LNCaP clone FGC (cell line): ENCODE measurements at regions not wholly inside any gene's neighbourhood (a gene's known extent, or its start where the extent isn't known, plus 50 kb on each side); places are given as distances from the start of the nearest gene placed in this dataset.

Experiments
- DNase-seq: peaks from one replicate; pipeline ENCODE4 v3.0.0-alpha.2; 2011; ENCODE audit warnings: low read depth
- H3K4me3 ChIP-seq: 2 replicates; pipeline ENCODE4 v1.5.1; 2011; ENCODE audit warnings: mild to moderate bottlenecking, low read depth, low read length, control low read depth
- TF ChIP-seq, protein P1 (sequence below): IDR thresholded peaks from 2 replicates; pipeline ENCODE4 v1.5.1; 2012; ENCODE audit warnings: mild to moderate bottlenecking; ENCODE audit not compliant: control insufficient read depth, insufficient read depth; ENCODE audit errors: extremely low read depth

DNA sequence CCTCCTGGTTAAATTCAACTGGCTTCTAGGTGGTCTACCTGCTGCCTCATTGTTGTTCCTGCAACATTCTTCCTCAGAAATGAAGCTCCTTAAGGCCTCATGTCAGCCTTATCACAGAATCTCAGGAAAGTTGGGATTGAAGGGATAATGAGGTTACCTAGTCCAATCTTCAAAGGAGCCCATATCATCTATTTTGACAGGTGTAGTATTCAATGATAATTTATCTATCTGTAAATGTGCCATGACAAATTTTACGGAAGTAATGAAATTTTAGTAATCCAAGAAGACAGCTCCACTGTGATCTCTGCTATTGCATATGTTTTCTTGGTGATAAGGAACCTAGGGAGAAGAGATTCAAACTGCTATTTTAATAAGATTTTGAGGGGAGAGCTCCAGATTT is 973.8 kb downstream of the ROBO2 start:
- TF ChIP-seq, protein P1, sequence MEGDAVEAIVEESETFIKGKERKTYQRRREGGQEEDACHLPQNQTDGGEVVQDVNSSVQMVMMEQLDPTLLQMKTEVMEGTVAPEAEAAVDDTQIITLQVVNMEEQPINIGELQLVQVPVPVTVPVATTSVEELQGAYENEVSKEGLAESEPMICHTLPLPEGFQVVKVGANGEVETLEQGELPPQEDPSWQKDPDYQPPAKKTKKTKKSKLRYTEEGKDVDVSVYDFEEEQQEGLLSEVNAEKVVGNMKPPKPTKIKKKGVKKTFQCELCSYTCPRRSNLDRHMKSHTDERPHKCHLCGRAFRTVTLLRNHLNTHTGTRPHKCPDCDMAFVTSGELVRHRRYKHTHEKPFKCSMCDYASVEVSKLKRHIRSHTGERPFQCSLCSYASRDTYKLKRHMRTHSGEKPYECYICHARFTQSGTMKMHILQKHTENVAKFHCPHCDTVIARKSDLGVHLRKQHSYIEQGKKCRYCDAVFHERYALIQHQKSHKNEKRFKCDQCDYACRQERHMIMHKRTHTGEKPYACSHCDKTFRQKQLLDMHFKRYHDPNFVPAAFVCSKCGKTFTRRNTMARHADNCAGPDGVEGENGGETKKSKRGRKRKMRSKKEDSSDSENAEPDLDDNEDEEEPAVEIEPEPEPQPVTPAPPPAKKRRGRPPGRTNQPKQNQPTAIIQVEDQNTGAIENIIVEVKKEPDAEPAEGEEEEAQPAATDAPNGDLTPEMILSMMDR, result no peak
- no peak overlapping the region for H3K4me3 ChIP-seq
- no peak for DNase-seq

DNA sequence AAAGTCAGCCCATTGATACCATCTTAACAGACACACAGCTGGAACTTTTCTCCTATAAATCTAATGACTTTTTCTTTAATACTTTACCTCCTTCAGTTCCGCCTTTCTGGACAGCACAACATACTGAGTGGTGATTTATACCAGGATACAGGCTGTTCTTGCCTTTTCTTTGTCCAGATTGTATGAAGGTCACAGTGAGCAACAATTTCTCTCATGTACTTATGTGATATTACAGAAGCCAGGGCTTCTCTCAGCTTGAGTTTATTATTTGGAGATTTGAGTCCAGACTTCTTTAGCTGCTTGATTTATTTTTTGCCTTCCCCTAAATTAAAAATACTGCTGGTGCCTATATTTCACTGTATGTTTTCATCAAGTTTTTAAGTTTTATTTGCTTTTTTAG is 976.0 kb downstream of the ROBO2 start:
- TF ChIP-seq, protein P1, result no peak

DNA sequence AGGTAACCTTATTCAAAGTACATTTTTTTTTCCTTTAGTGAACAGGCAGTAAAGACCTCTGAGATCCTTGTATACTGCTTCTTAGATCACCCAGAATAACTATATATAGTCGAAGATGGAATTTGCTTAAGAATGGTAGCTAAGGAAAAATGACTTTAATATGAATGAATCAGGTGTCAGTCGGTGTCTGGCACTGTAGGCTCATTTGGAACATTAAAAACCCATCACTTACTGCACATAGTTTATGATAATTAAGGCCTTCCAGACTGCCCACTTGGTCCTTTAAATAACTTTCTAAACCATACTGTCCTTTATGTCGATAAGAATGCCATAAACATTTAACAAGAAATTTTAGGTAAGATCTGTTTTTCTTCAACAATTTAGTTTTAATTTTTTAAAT is 981.8 kb downstream of the ROBO2 start:
- no peak for DNase-seq
- TF ChIP-seq, protein P1, result no peak
- H3K4me3 ChIP-seq, result no peak overlapping the region

More for the DNA sequence above, 976.0 kb downstream of the ROBO2 start:
- no peak overlapping the region for H3K4me3 ChIP-seq
- DNase-seq, result no peak

DNA sequence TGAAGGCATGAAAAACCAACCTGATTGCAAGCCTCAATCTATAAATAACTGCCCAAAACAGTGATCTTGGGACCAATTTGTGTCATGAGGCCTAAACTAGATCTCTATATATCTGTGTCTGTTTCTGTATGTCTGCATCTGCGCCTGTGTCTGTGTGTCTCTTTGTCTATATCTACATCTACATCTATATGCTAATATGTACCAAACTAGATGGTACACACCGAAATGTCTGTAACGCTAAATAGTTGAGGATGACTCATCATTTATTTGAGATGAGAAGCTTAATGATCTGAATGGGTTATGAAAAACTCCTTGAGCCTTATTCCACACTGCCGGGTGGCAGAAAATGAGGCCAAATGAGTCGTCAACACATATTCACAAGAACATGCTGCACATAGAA is 982.3 kb downstream of the ROBO2 start:
- TF ChIP-seq, protein P1, result no peak
- H3K4me3 ChIP-seq, result no peak overlapping the region
- peak; percentile 70 for DNase-seq

DNA sequence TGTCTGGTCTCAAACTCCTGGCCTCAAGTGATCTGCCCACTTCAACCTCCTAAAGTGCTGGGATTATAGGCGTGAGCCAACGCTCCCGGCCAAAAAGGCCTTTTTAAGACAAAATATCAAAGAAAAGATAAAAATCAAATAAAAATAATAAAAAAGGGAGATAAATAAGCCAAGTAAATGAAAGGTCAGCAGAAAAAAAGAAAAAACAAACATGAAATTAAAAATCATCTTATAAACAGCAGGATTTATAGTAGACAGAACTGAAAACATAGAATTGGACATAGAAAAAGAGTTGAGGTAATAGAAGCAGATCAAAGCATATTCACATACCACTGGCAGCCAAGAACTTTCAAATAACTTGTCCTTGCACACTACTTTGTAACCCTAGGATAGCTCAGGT is 983.4 kb downstream of the ROBO2 start:
- DNase-seq, result no peak
- H3K4me3 ChIP-seq, result no peak overlapping the region
- TF ChIP-seq, protein P1, result no peak

DNA sequence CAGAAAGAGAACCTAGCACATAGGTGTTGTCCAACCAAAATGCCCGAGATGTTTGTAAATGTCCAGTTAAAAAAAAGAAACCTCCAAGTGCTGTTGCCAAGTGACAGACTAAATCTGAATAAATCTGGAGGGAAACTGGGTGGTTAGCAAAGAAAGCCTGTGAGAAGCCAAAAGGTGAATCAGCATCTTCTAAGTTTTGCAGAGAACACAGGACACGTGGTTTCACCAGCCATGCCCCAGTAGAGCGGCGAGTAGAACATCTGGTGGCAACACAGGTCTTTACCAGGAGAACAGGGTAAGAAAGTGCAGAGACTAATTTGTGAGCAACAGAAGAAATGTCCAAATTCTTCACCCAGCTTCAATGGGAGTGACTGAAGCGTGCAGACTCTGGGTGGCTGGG is 986.0 kb downstream of the ROBO2 start:
- TF ChIP-seq, protein P1, result no peak
- DNase-seq, result no peak
- no peak overlapping the region for H3K4me3 ChIP-seq

DNA sequence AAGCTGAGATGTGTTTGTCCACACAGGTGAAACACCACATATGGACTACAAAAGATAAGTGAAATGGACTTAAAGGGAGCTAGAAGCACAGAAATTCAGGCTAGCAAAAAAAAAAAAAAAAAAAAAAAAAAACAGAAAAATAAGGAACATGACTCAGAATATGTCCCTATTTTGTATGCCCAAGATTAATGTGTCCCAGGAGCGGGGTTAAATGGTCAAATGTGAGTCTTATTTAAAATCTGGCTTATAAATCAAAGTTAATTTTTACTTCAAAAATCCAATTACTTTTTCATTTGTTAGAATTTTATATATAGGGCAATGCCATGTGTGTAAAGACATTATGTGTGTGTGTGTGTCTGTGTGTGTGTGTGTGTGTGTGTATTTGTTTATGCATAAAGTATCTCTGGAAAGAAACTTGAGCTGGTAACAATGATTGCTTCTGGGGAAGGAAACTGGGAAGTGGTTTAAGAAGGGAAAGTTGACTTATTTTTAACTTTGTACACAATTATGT is 986.5 kb downstream of the ROBO2 start:
- TF ChIP-seq, protein P1, result no peak
- no peak for DNase-seq
- H3K4me3 ChIP-seq, result no peak overlapping the region
